ENCODE measurements at regions not wholly inside any gene's neighbourhood (a gene's known extent, or its start where the extent isn't known, plus 50 kb on each side); places are given as distances from the start of the nearest gene placed in this dataset.

DNA sequence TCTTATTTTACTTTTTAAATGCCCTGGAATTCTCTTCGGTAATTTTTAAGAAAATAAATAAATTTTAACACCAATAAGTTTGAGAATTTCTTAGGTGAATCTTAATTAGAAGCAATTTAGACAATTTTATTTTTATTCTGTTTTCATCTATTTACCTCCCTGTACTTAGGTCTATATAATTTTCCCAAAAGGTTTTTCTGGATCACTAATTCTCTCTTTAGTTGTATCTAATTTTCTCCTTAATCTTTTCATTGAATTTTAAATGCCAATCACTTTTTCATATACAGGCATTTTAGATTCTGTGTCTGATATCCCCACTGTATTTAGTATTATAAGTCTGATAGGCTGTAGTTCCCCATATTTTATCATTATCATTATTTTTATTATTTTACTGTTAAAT is 845.3 kb downstream of the TRIML1 start:
- no peak for DNase-seq
- BruUV-seq (replicated peaks) = no TSS peak
- TF ChIP-seq, protein P1, sequence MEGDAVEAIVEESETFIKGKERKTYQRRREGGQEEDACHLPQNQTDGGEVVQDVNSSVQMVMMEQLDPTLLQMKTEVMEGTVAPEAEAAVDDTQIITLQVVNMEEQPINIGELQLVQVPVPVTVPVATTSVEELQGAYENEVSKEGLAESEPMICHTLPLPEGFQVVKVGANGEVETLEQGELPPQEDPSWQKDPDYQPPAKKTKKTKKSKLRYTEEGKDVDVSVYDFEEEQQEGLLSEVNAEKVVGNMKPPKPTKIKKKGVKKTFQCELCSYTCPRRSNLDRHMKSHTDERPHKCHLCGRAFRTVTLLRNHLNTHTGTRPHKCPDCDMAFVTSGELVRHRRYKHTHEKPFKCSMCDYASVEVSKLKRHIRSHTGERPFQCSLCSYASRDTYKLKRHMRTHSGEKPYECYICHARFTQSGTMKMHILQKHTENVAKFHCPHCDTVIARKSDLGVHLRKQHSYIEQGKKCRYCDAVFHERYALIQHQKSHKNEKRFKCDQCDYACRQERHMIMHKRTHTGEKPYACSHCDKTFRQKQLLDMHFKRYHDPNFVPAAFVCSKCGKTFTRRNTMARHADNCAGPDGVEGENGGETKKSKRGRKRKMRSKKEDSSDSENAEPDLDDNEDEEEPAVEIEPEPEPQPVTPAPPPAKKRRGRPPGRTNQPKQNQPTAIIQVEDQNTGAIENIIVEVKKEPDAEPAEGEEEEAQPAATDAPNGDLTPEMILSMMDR (IDR thresholded peaks at IDR 0.05; ENCODE audit: unreplicated experiment) = no peak
- intact Hi-C loops (cut with micrococcal nuclease; ENCODE audit: unreplicated experiment) = no loop called here
- no peak overlapping the region for H3K27ac Mint-ChIP-seq (ENCODE audit: unreplicated experiment)
- H3K4me1 Mint-ChIP-seq (ENCODE audit: low read depth, unreplicated experiment) = no peaks in the 10 kb centered on the region
- H3K36me3 Mint-ChIP-seq (ENCODE audit: insufficient read depth, unreplicated experiment) = no peaks in the 10 kb centered on the region
- no peak overlapping the region for H3K4me3 Mint-ChIP-seq (ENCODE audit: low read depth, unreplicated experiment)
- H3K9me3 Mint-ChIP-seq (ENCODE audit: low read depth, unreplicated experiment) = no peaks in the 10 kb centered on the region
- CTCF ChIA-PET = no interaction called here
- H3K27me3 Mint-ChIP-seq (ENCODE audit: unreplicated experiment) = no peaks in the 10 kb centered on the region

DNA sequence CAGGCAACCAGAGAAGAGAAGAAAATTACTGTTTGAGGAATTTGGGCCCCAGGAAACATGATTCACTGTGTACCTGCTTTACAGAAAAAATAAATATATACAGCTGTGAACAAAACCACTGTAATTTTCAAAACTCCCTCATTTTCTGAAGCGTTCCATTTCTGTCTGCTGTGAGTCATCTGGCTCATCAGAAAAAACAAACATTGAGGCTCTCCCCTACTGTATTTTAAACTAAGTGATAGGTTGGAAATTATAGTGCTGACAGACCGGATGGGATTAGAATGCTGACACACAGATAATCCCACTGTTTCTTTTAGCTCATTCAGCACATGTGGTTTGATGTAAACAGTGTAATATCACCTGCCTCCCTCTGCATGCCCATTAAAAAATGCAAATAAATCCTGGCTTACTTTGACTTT is 847.0 kb downstream of the TRIML1 start:
- Mint-ChIP-seq H3K27me3 (ENCODE audit: unreplicated experiment) (no peaks in the 10 kb centered on the region), H3K36me3 (ENCODE audit: insufficient read depth, unreplicated experiment) (no peaks in the 10 kb centered on the region), H3K4me3 (ENCODE audit: low read depth, unreplicated experiment) (no peak overlapping the region), H3K27ac (ENCODE audit: unreplicated experiment) (no peak overlapping the region), H3K9me3 (ENCODE audit: low read depth, unreplicated experiment) (no peaks in the 10 kb centered on the region), H3K4me1 (ENCODE audit: low read depth, unreplicated experiment) (no peaks in the 10 kb centered on the region)
- intact Hi-C loops (cut with micrococcal nuclease; ENCODE audit: unreplicated experiment) = no loop called here
- DNase-seq = no peak
- TF ChIP-seq, protein P1 (IDR thresholded peaks at IDR 0.05; ENCODE audit: unreplicated experiment) = no peak
- BruUV-seq (replicated peaks) = no TSS peak
- CTCF ChIA-PET = interaction anchor here (0.7 kb wide), 1 partner anchor 944 kb away, joined by 4 read pairs; no protein-coding TSS in a partner anchor

DNA sequence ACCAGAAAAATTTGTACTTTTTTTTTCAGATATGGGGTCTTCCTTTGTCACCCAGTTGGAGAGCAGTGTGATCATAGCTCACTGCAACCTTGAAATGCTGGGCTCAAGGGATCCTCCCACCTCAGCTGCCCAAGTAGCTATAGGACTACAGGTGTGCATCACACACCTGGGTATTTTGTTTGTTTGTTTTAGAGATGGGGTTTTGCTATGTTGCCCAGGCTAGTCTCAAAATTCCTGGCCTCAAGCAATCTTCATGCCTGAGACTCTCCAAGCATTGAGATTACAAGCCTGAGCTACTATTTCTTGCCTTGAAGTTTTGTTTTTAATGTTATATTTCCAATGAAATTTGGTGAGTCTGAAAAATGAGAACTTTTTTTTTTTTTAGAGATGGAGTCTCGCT is 847.8 kb downstream of the TRIML1 start:
- no peak overlapping the region for H3K4me3 Mint-ChIP-seq (ENCODE audit: low read depth, unreplicated experiment)
- BruUV-seq (replicated peaks) = no TSS peak
- CTCF ChIA-PET = interaction anchor here (0.7 kb wide), 1 partner anchor 286 kb away, joined by 5 read pairs; no protein-coding TSS in a partner anchor

DNA sequence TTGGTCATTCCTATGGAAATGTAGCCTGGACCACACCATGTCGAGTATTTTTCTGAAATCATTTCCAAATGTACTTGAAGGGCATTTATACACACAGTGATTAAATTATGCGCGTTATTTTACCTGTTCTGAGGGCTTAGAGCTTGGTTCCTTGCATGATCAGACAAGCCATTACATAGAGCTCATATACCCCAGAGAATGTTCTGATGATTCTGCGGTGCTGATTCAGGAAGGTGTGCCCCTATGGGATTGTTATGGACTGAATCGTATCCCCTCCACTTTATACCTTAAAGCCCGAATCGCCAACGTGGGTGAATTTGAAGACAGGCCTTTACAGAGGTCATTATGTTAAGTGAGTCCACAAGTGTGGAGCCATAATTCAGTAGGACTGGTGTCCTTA is 848.9 kb downstream of the TRIML1 start:
- TF ChIP-seq, protein P1 (IDR thresholded peaks at IDR 0.05; ENCODE audit: unreplicated experiment) = no peak
- Mint-ChIP-seq H3K4me1 (ENCODE audit: low read depth, unreplicated experiment) (no peaks in the 10 kb centered on the region), H3K4me3 (ENCODE audit: low read depth, unreplicated experiment) (no peak overlapping the region), H3K27ac (ENCODE audit: unreplicated experiment) (no peak overlapping the region), H3K27me3 (ENCODE audit: unreplicated experiment) (no peaks in the 10 kb centered on the region), H3K36me3 (ENCODE audit: insufficient read depth, unreplicated experiment) (no peaks in the 10 kb centered on the region), H3K9me3 (ENCODE audit: low read depth, unreplicated experiment) (no peaks in the 10 kb centered on the region)
- no TSS peak for BruUV-seq (replicated peaks)
- intact Hi-C loops (cut with micrococcal nuclease; ENCODE audit: unreplicated experiment) = no loop called here
- CTCF ChIA-PET = no interaction called here
- no peak for DNase-seq

More for the DNA sequence above, 847.8 kb downstream of the TRIML1 start:
- Mint-ChIP-seq H3K27ac (ENCODE audit: unreplicated experiment) (no peak overlapping the region), H3K9me3 (ENCODE audit: low read depth, unreplicated experiment) (no peaks in the 10 kb centered on the region), H3K27me3 (ENCODE audit: unreplicated experiment) (no peaks in the 10 kb centered on the region), H3K4me1 (ENCODE audit: low read depth, unreplicated experiment) (no peaks in the 10 kb centered on the region), H3K36me3 (ENCODE audit: insufficient read depth, unreplicated experiment) (no peaks in the 10 kb centered on the region)
- intact Hi-C loops (cut with micrococcal nuclease; ENCODE audit: unreplicated experiment) = no loop called here
- TF ChIP-seq, protein P1 (IDR thresholded peaks at IDR 0.05; ENCODE audit: unreplicated experiment) = no peak
- DNase-seq = no peak
